ENCODE measurements at regions not wholly inside any gene's neighbourhood (a gene's known extent, or its start where the extent isn't known, plus 50 kb on each side); places are given as distances from the start of the nearest gene placed in this dataset.

GRCh38 chr9:118529624-118530214, 825.5 kb downstream of the TLR4 start:
- H2AFZ ChIP-seq (ENCODE audit: low read length), result no peak overlapping the region
- no peak overlapping the region for H3K4me3 ChIP-seq (ENCODE audit: low read length)
- H3K36me3 ChIP-seq (ENCODE audit: insufficient read depth, low read length), result no peaks in the 10 kb centered on the region
- no peak overlapping the region for H3K9ac ChIP-seq (ENCODE audit: low read length)
- H3K9me3 ChIP-seq (ENCODE audit: low read length), result peaks cover 11% of the 10 kb centered on the region
- H4K20me1 ChIP-seq (ENCODE audit: insufficient read depth, low read depth, low read length), result no peaks in the 10 kb centered on the region
- H3K27ac ChIP-seq (ENCODE audit: low read length), result no peak overlapping the region
- no peaks in the 10 kb centered on the region for H3K79me2 ChIP-seq (ENCODE audit: low read length)
- no peaks in the 10 kb centered on the region for H3K4me1 ChIP-seq (ENCODE audit: low read length)
- H3K4me2 ChIP-seq (ENCODE audit: low read depth, low read length, poor library complexity, severe bottlenecking), result no peak overlapping the region
- DNase-seq, result no peak
- no peaks in the 10 kb centered on the region for H3K27me3 ChIP-seq (ENCODE audit: low read length)
- no peaks in the 10 kb centered on the region for H3K9me2 ChIP-seq (replicated peaks; ENCODE audit: insufficient read depth, low read length)

GRCh38 chr9:118532592-118532991, 828.4 kb downstream of the TLR4 start:
- peaks cover 19% of the 10 kb centered on the region for H3K9me3 ChIP-seq (ENCODE audit: low read length)
- no peaks in the 10 kb centered on the region for H3K9me2 ChIP-seq (replicated peaks; ENCODE audit: insufficient read depth, low read length)
- no peaks in the 10 kb centered on the region for H3K4me1 ChIP-seq (ENCODE audit: low read length)
- no peak overlapping the region for H3K4me2 ChIP-seq (ENCODE audit: low read depth, low read length, poor library complexity, severe bottlenecking)
- no peaks in the 10 kb centered on the region for H4K20me1 ChIP-seq (ENCODE audit: insufficient read depth, low read depth, low read length)
- no peak overlapping the region for H2AFZ ChIP-seq (ENCODE audit: low read length)
- H3K36me3 ChIP-seq (ENCODE audit: insufficient read depth, low read length), result no peaks in the 10 kb centered on the region
- H3K9ac ChIP-seq (ENCODE audit: low read length), result no peak overlapping the region
- no peaks in the 10 kb centered on the region for H3K27me3 ChIP-seq (ENCODE audit: low read length)
- H3K27ac ChIP-seq (ENCODE audit: low read length), result no peak overlapping the region
- DNase-seq, result no peak
- no peaks in the 10 kb centered on the region for H3K79me2 ChIP-seq (ENCODE audit: low read length)
- no peak overlapping the region for H3K4me3 ChIP-seq (ENCODE audit: low read length)

- Histone ChIP-seq H3K27me3 (ENCODE audit: low read length) (no peaks in the 10 kb centered on the region), H3K9ac (ENCODE audit: low read length) (no peak overlapping the region), H3K4me2 (ENCODE audit: low read depth, low read length, poor library complexity, severe bottlenecking) (no peak overlapping the region), H3K9me2 (replicated peaks; ENCODE audit: insufficient read depth, low read length) (no peaks in the 10 kb centered on the region), H3K36me3 (ENCODE audit: insufficient read depth, low read length) (no peaks in the 10 kb centered on the region), H3K4me3 (ENCODE audit: low read length) (no peak overlapping the region), H2AFZ (ENCODE audit: low read length) (no peak overlapping the region), H3K4me1 (ENCODE audit: low read length) (no peaks in the 10 kb centered on the region), H4K20me1 (ENCODE audit: insufficient read depth, low read depth, low read length) (no peaks in the 10 kb centered on the region), H3K9me3 (ENCODE audit: low read length) (peaks cover 19% of the 10 kb centered on the region), H3K27ac (ENCODE audit: low read length) (no peak overlapping the region), H3K79me2 (ENCODE audit: low read length) (no peaks in the 10 kb centered on the region)
- no peak for DNase-seq
Observed at GRCh38 chr9:118533101-118533500, 828.9 kb downstream of the TLR4 start.

- no peaks in the 10 kb centered on the region for H3K36me3 ChIP-seq (ENCODE audit: insufficient read depth, low read length)
- H3K27me3 ChIP-seq (ENCODE audit: low read length), result no peaks in the 10 kb centered on the region
- H3K4me1 ChIP-seq (ENCODE audit: low read length), result no peaks in the 10 kb centered on the region
- DNase-seq, result no peak
- H3K4me2 ChIP-seq (ENCODE audit: low read depth, low read length, poor library complexity, severe bottlenecking), result no peak overlapping the region
- no peak overlapping the region for H3K27ac ChIP-seq (ENCODE audit: low read length)
- H3K9me3 ChIP-seq (ENCODE audit: low read length), result peaks cover 19% of the 10 kb centered on the region
- no peak overlapping the region for H3K9ac ChIP-seq (ENCODE audit: low read length)
- H3K4me3 ChIP-seq (ENCODE audit: low read length), result no peak overlapping the region
- H2AFZ ChIP-seq (ENCODE audit: low read length), result no peak overlapping the region
- no peaks in the 10 kb centered on the region for H4K20me1 ChIP-seq (ENCODE audit: insufficient read depth, low read depth, low read length)
- no peaks in the 10 kb centered on the region for H3K9me2 ChIP-seq (replicated peaks; ENCODE audit: insufficient read depth, low read length)
- H3K79me2 ChIP-seq (ENCODE audit: low read length), result no peaks in the 10 kb centered on the region
Observed at GRCh38 chr9:118533850-118534249, 829.6 kb downstream of the TLR4 start.

GRCh38 chr9:118536153-118536552, 832.0 kb downstream of the TLR4 start:
- no peaks in the 10 kb centered on the region for H3K36me3 ChIP-seq (ENCODE audit: insufficient read depth, low read length)
- H2AFZ ChIP-seq (ENCODE audit: low read length), result no peak overlapping the region
- H3K9me3 ChIP-seq (ENCODE audit: low read length), result peaks cover 16% of the 10 kb centered on the region
- no peak overlapping the region for H3K4me2 ChIP-seq (ENCODE audit: low read depth, low read length, poor library complexity, severe bottlenecking)
- no peaks in the 10 kb centered on the region for H3K4me1 ChIP-seq (ENCODE audit: low read length)
- H3K79me2 ChIP-seq (ENCODE audit: low read length), result no peaks in the 10 kb centered on the region
- no peak overlapping the region for H3K27ac ChIP-seq (ENCODE audit: low read length)
- no peak overlapping the region for H3K4me3 ChIP-seq (ENCODE audit: low read length)
- H3K27me3 ChIP-seq (ENCODE audit: low read length), result no peaks in the 10 kb centered on the region
- no peak overlapping the region for H3K9ac ChIP-seq (ENCODE audit: low read length)
- no peaks in the 10 kb centered on the region for H4K20me1 ChIP-seq (ENCODE audit: insufficient read depth, low read depth, low read length)
- no peaks in the 10 kb centered on the region for H3K9me2 ChIP-seq (replicated peaks; ENCODE audit: insufficient read depth, low read length)
- no peak for DNase-seq

GRCh38 chr9:118538959-118539358, 830.3 kb downstream of the BRINP1 start:
- H3K79me2 ChIP-seq (ENCODE audit: low read length), result no peaks in the 10 kb centered on the region
- H3K4me1 ChIP-seq (ENCODE audit: low read length), result no peaks in the 10 kb centered on the region
- no peak overlapping the region for H2AFZ ChIP-seq (ENCODE audit: low read length)
- no peaks in the 10 kb centered on the region for H3K27me3 ChIP-seq (ENCODE audit: low read length)
- no peaks in the 10 kb centered on the region for H3K36me3 ChIP-seq (ENCODE audit: insufficient read depth, low read length)
- H3K9me3 ChIP-seq (ENCODE audit: low read length), result peaks cover 18% of the 10 kb centered on the region; the same call in 1 of the 2 replicates
- H4K20me1 ChIP-seq (ENCODE audit: insufficient read depth, low read depth, low read length), result no peaks in the 10 kb centered on the region
- no peak overlapping the region for H3K9ac ChIP-seq (ENCODE audit: low read length)
- no peak overlapping the region for H3K4me3 ChIP-seq (ENCODE audit: low read length)
- H3K9me2 ChIP-seq (replicated peaks; ENCODE audit: insufficient read depth, low read length), result no peaks in the 10 kb centered on the region
- no peak for DNase-seq
- no peak overlapping the region for H3K27ac ChIP-seq (ENCODE audit: low read length)
- no peak overlapping the region for H3K4me2 ChIP-seq (ENCODE audit: low read depth, low read length, poor library complexity, severe bottlenecking)

GRCh38 chr9:118553465-118553864, 815.8 kb downstream of the BRINP1 start:
- DNase-seq, result no peak
- H3K9me3 ChIP-seq (ENCODE audit: low read length), result peaks cover 24% of the 10 kb centered on the region
- H3K4me1 ChIP-seq (ENCODE audit: low read length), result no peaks in the 10 kb centered on the region
- H3K27me3 ChIP-seq (ENCODE audit: low read length), result no peaks in the 10 kb centered on the region
- no peaks in the 10 kb centered on the region for H4K20me1 ChIP-seq (ENCODE audit: insufficient read depth, low read depth, low read length)
- no peak overlapping the region for H3K4me2 ChIP-seq (ENCODE audit: low read depth, low read length, poor library complexity, severe bottlenecking)
- no peaks in the 10 kb centered on the region for H3K9me2 ChIP-seq (replicated peaks; ENCODE audit: insufficient read depth, low read length)
- no peak overlapping the region for H3K27ac ChIP-seq (ENCODE audit: low read length)
- no peak overlapping the region for H3K9ac ChIP-seq (ENCODE audit: low read length)
- H3K4me3 ChIP-seq (ENCODE audit: low read length), result no peak overlapping the region
- H2AFZ ChIP-seq (ENCODE audit: low read length), result no peak overlapping the region
- no peaks in the 10 kb centered on the region for H3K36me3 ChIP-seq (ENCODE audit: insufficient read depth, low read length)
- no peaks in the 10 kb centered on the region for H3K79me2 ChIP-seq (ENCODE audit: low read length)

GRCh38 chr9:118554987-118555386, 814.2 kb downstream of the BRINP1 start:
- Histone ChIP-seq H3K9ac (ENCODE audit: low read length) (no peak overlapping the region), H3K4me2 (ENCODE audit: low read depth, low read length, poor library complexity, severe bottlenecking) (no peak overlapping the region), H4K20me1 (ENCODE audit: insufficient read depth, low read depth, low read length) (no peaks in the 10 kb centered on the region), H3K27ac (ENCODE audit: low read length) (no peak overlapping the region), H3K27me3 (ENCODE audit: low read length) (no peaks in the 10 kb centered on the region), H3K36me3 (ENCODE audit: insufficient read depth, low read length) (no peaks in the 10 kb centered on the region), H2AFZ (ENCODE audit: low read length) (no peak overlapping the region), H3K9me2 (replicated peaks; ENCODE audit: insufficient read depth, low read length) (no peaks in the 10 kb centered on the region), H3K4me3 (ENCODE audit: low read length) (no peak overlapping the region), H3K79me2 (ENCODE audit: low read length) (no peaks in the 10 kb centered on the region), H3K9me3 (ENCODE audit: low read length) (peaks cover 24% of the 10 kb centered on the region), H3K4me1 (ENCODE audit: low read length) (no peaks in the 10 kb centered on the region)
- no peak for DNase-seq

GRCh38 chr9:118558026-118558425, 811.2 kb downstream of the BRINP1 start:
- DNase-seq, result no peak
- H3K4me3 ChIP-seq (ENCODE audit: low read length), result no peak overlapping the region

More at GRCh38 chr9:118558026-118558425, 811.2 kb downstream of the BRINP1 start:
- Histone ChIP-seq H3K9ac (ENCODE audit: low read length) (no peak overlapping the region), H3K4me2 (ENCODE audit: low read depth, low read length, poor library complexity, severe bottlenecking) (no peak overlapping the region), H3K9me2 (replicated peaks; ENCODE audit: insufficient read depth, low read length) (no peaks in the 10 kb centered on the region), H4K20me1 (ENCODE audit: insufficient read depth, low read depth, low read length) (no peaks in the 10 kb centered on the region), H3K27ac (ENCODE audit: low read length) (no peak overlapping the region), H3K9me3 (ENCODE audit: low read length) (peaks cover 13% of the 10 kb centered on the region), H3K79me2 (ENCODE audit: low read length) (no peaks in the 10 kb centered on the region), H2AFZ (ENCODE audit: low read length) (no peak overlapping the region), H3K4me1 (ENCODE audit: low read length) (no peaks in the 10 kb centered on the region), H3K36me3 (ENCODE audit: insufficient read depth, low read length) (no peaks in the 10 kb centered on the region), H3K27me3 (ENCODE audit: low read length) (no peaks in the 10 kb centered on the region)
